ENCODE measurements at regions not wholly inside any gene's neighbourhood (a gene's known extent, or its start where the extent isn't known, plus 50 kb on each side); places are given as distances from the start of the nearest gene placed in this dataset.

GRCh38 chr5:89064736-89065135 is 181.8 kb upstream of the MEF2C start:
- no peak for TF ChIP-seq EZH2 (IDR thresholded peaks at IDR 0.05; ENCODE audit: low read length, unreplicated experiment)
- no peak for TF ChIP-seq CTCF (conservative IDR thresholded peaks at IDR 0.05; ENCODE audit: low read depth, low read length)

All from PC-3 (cell line).